Astrocyte (in vitro differentiated cells and primary cell): ENCODE measurements at regions not wholly inside any gene's neighbourhood (a gene's known extent, or its start where the extent isn't known, plus 50 kb on each side); places are given as distances from the start of the nearest gene placed in this dataset.

Experiments
- DNase-seq: peaks from one replicate; pipeline ENCODE4 v3.0.0-alpha.2; 2010; ENCODE audit warnings: low read depth
- FAIRE-seq: peaks from 2 replicates; lab custom pipeline; 2011; peaks lifted over from hg19 to GRCh38; lab: Jason Lieb, UNC
- H2AFZ ChIP-seq: 2 replicates; pipeline ENCODE4 v1.6.0; 2012; ENCODE audit warnings: low read depth, low read length, inconsistent platforms
- H3K27ac ChIP-seq: 2 replicates; pipeline ENCODE4 v1.5.1; 2011; ENCODE audit warnings: low read depth, low read length, inconsistent platforms
- H3K27me3 ChIP-seq: 2 replicates; pipeline ENCODE4 v1.6.0; 2011; ENCODE audit warnings: low read length, inconsistent platforms; ENCODE audit not compliant: insufficient read depth
- H3K36me3 ChIP-seq: 2 replicates; pipeline ENCODE4 v1.5.1; 2011; ENCODE audit warnings: low read length, inconsistent platforms; ENCODE audit not compliant: insufficient read depth
- H3K4me1 ChIP-seq: 2 replicates; pipeline ENCODE4 v1.5.1; 2011; ENCODE audit warnings: low read length, inconsistent platforms; ENCODE audit not compliant: insufficient read depth
- H3K4me2 ChIP-seq: 2 replicates; pipeline ENCODE4 v1.6.0; 2012; ENCODE audit warnings: low read length, inconsistent platforms
- H3K4me3 ChIP-seq: 2 replicates; pipeline ENCODE4 v1.5.1; 2011; ENCODE audit warnings: low read depth, mild to moderate bottlenecking, low read length, inconsistent platforms; ENCODE audit not compliant: insufficient read depth
- H3K79me2 ChIP-seq: 2 replicates; pipeline ENCODE4 v1.6.0; 2012; ENCODE audit warnings: mild to moderate bottlenecking, low read length, inconsistent platforms; ENCODE audit not compliant: insufficient read depth
- H3K9ac ChIP-seq: 2 replicates; pipeline ENCODE4 v1.6.0; 2012; ENCODE audit warnings: mild to moderate bottlenecking, low read length, inconsistent platforms
- H3K9me3 ChIP-seq: 2 replicates; pipeline ENCODE4 v1.5.1; 2012; ENCODE audit warnings: low read depth, mild to moderate bottlenecking, low read length, inconsistent platforms; ENCODE audit not compliant: insufficient read depth
- H4K20me1 ChIP-seq: 2 replicates; pipeline ENCODE4 v1.6.0; 2012; ENCODE audit warnings: low read length, inconsistent platforms; ENCODE audit not compliant: insufficient read depth
- H3K27ac Mint-ChIP-seq: one replicate; pipeline ENCODE4 v1.8.0; 2021; ENCODE audit warnings: mild to moderate bottlenecking, mixed read lengths; ENCODE audit not compliant: unreplicated experiment
- H3K27me3 Mint-ChIP-seq: one replicate; pipeline ENCODE4 v1.8.0; 2021; ENCODE audit warnings: low read depth, mixed read lengths; ENCODE audit not compliant: unreplicated experiment
- H3K36me3 Mint-ChIP-seq: one replicate; pipeline ENCODE4 v1.8.0; 2021; ENCODE audit warnings: low read depth, mixed read lengths; ENCODE audit not compliant: unreplicated experiment
- H3K4me1 Mint-ChIP-seq: one replicate; pipeline ENCODE4 v1.8.0; 2021; ENCODE audit warnings: low read depth, mixed read lengths; ENCODE audit not compliant: unreplicated experiment
- H3K4me3 Mint-ChIP-seq: one replicate; pipeline ENCODE4 v1.8.0; 2021; ENCODE audit warnings: mild to moderate bottlenecking, moderate library complexity, mixed read lengths; ENCODE audit not compliant: unreplicated experiment
- H3K9me3 Mint-ChIP-seq: one replicate; pipeline ENCODE4 v1.8.0; 2021; ENCODE audit warnings: mild to moderate bottlenecking, mixed read lengths; ENCODE audit not compliant: unreplicated experiment
- CTCF ChIP-seq: IDR thresholded peaks from 2 replicates; pipeline ENCODE4 v1.5.1; 2011; ENCODE audit warnings: low read depth, mild to moderate bottlenecking, inconsistent platforms, low read length, moderate library complexity; ENCODE audit not compliant: insufficient read depth
- EZH2 ChIP-seq: IDR thresholded peaks from 2 replicates; pipeline ENCODE4 v1.6.1; 2012; ENCODE audit warnings: mild to moderate bottlenecking, low read length, inconsistent platforms; ENCODE audit not compliant: insufficient read depth

GRCh38 chr6:68368845-68369244, 266.2 kb upstream of the ADGRB3 start:
- Mint-ChIP-seq H3K4me3 (no peak overlapping the region), H3K36me3 (no peaks in the 10 kb centered on the region)

GRCh38 chr6:68364271-68364805, 270.7 kb upstream of the ADGRB3 start:
- H3K4me1 Mint-ChIP-seq = no peaks in the 10 kb centered on the region
- H3K27me3 Mint-ChIP-seq = no peaks in the 10 kb centered on the region
- no peak for TF ChIP-seq EZH2
- no peak for TF ChIP-seq CTCF
- Histone ChIP-seq H4K20me1 (no peaks in the 10 kb centered on the region), H3K27ac (no peak overlapping the region), H3K9me3 (no peaks in the 10 kb centered on the region), H3K27me3 (no peaks in the 10 kb centered on the region), H3K4me3 (no peak overlapping the region), H3K4me2 (no peak overlapping the region), H3K79me2 (no peaks in the 10 kb centered on the region), H3K4me1 (no peaks in the 10 kb centered on the region), H3K36me3 (no peaks in the 10 kb centered on the region), H2AFZ (no peak overlapping the region), H3K9ac (no peak overlapping the region)
- no peak for DNase-seq
- H3K27ac Mint-ChIP-seq = no peak overlapping the region
- no peak for FAIRE-seq
- H3K4me3 Mint-ChIP-seq = no peak overlapping the region
- peaks cover 3% of the 10 kb centered on the region for H3K9me3 Mint-ChIP-seq
- no peaks in the 10 kb centered on the region for H3K36me3 Mint-ChIP-seq

More at GRCh38 chr6:68368845-68369244, 266.2 kb upstream of the ADGRB3 start:
- H3K27ac Mint-ChIP-seq = no peak overlapping the region
- Histone ChIP-seq H3K27ac (no peak overlapping the region), H3K27me3 (no peaks in the 10 kb centered on the region), H3K4me2 (no peak overlapping the region), H3K36me3 (no peaks in the 10 kb centered on the region), H3K9me3 (no peaks in the 10 kb centered on the region), H4K20me1 (no peaks in the 10 kb centered on the region), H3K79me2 (no peaks in the 10 kb centered on the region), H2AFZ (no peak overlapping the region), H3K9ac (no peak overlapping the region), H3K4me3 (no peak overlapping the region), H3K4me1 (no peaks in the 10 kb centered on the region)
- no peaks in the 10 kb centered on the region for H3K4me1 Mint-ChIP-seq
- no peaks in the 10 kb centered on the region for H3K27me3 Mint-ChIP-seq
- TF ChIP-seq CTCF = no peak
- TF ChIP-seq EZH2 = no peak
- H3K9me3 Mint-ChIP-seq = no peaks in the 10 kb centered on the region
- DNase-seq (no peak), FAIRE-seq (no peak)

- FAIRE-seq (no peak), DNase-seq (peak; percentile 16)
- H3K9me3 Mint-ChIP-seq = no peaks in the 10 kb centered on the region
- Histone ChIP-seq H3K9me3 (no peaks in the 10 kb centered on the region), H2AFZ (no peak overlapping the region), H3K4me1 (no peaks in the 10 kb centered on the region), H3K27ac (no peak overlapping the region), H3K27me3 (no peaks in the 10 kb centered on the region), H3K9ac (no peak overlapping the region), H3K36me3 (no peaks in the 10 kb centered on the region), H3K79me2 (no peaks in the 10 kb centered on the region), H3K4me2 (no peak overlapping the region), H4K20me1 (no peaks in the 10 kb centered on the region), H3K4me3 (no peak overlapping the region)
- H3K27me3 Mint-ChIP-seq = no peaks in the 10 kb centered on the region
- H3K36me3 Mint-ChIP-seq = no peaks in the 10 kb centered on the region
- H3K27ac Mint-ChIP-seq = no peak overlapping the region
- no peak for TF ChIP-seq EZH2
- TF ChIP-seq CTCF = peak; percentile 66
- no peaks in the 10 kb centered on the region for H3K4me1 Mint-ChIP-seq
- no peak overlapping the region for H3K4me3 Mint-ChIP-seq
Observed at GRCh38 chr6:68343901-68344300, 291.2 kb upstream of the ADGRB3 start.
